Smooth muscle cell (in vitro differentiated cells): ENCODE measurements at regions not wholly inside any gene's neighbourhood (a gene's known extent, or its start where the extent isn't known, plus 50 kb on each side); places are given as distances from the start of the nearest gene placed in this dataset.

Experiments used
- DNase-seq: peaks from one replicate; lab custom pipeline; 2025; ENCODE audit not compliant: unreplicated experiment; lab: John Stamatoyannopoulos, UW
- H2AFZ ChIP-seq: fragments of 200-600 bp; sonication (generic); 2 replicates; pipeline ENCODE4 v1.6.0; 2016; ENCODE audit warnings: antibody characterized with exemption, low read depth, mild to moderate bottlenecking
- H3F3A ChIP-seq: fragments of 200-600 bp; sonication (generic); 2 replicates; pipeline ENCODE4 v1.6.0; 2017; ENCODE audit warnings: antibody characterized with exemption, low read depth
- H3K27ac ChIP-seq: fragments of 200-600 bp; sonication (generic); 2 replicates; pipeline ENCODE4 v1.5.1; 2016; ENCODE audit warnings: low read depth, mild to moderate bottlenecking
- H3K27me3 ChIP-seq: fragments of 200-600 bp; sonication (generic); 2 replicates; pipeline ENCODE4 v1.6.1; 2016; ENCODE audit warnings: low read depth, mild to moderate bottlenecking
- H3K36me3 ChIP-seq: fragments of 200-600 bp; sonication (generic); 2 replicates; pipeline ENCODE4 v1.5.1; 2016; ENCODE audit warnings: low read depth
- H3K4me1 ChIP-seq: fragments of 200-600 bp; sonication (generic); 2 replicates; pipeline ENCODE4 v1.5.1; 2016; ENCODE audit warnings: low read depth
- H3K4me2 ChIP-seq: fragments of 200-600 bp; sonication (generic); 2 replicates; pipeline ENCODE4 v1.6.0; 2016; ENCODE audit warnings: mild to moderate bottlenecking
- H3K4me3 ChIP-seq: fragments of 200-600 bp; sonication (generic); 2 replicates; pipeline ENCODE4 v1.5.1; 2016; ENCODE audit warnings: mild to moderate bottlenecking
- H3K79me2 ChIP-seq: fragments of 200-600 bp; sonication (generic); 2 replicates; pipeline ENCODE4 v1.6.0; 2016; ENCODE audit warnings: low read depth, mild to moderate bottlenecking
- H3K9ac ChIP-seq: fragments of 200-600 bp; sonication (generic); 2 replicates; pipeline ENCODE4 v1.6.0; 2016; ENCODE audit warnings: low read depth
- H3K9me3 ChIP-seq: fragments of 200-600 bp; sonication (generic); replicated peaks from 2 replicates; pipeline ENCODE4 v1.5.1; 2016; ENCODE audit warnings: low read depth
- H4K20me1 ChIP-seq: fragments of 200-600 bp; sonication (generic); 2 replicates; pipeline ENCODE4 v1.6.0; 2016; ENCODE audit warnings: low read depth
- WGBS: methylation state at CpG from one replicate; pipeline ENCODE4 v1.1.7; 2016; ENCODE audit warnings: low lambda C conversion rate; 5-methylcytosine and 5-hydroxymethylcytosine counted together
- TF ChIP-seq, protein P1 (sequence below): fragments of 200-600 bp; sonication (generic); IDR thresholded peaks from 2 replicates; pipeline ENCODE4 v1.5.1; 2017; ENCODE audit warnings: borderline replicate concordance, mild to moderate bottlenecking, antibody characterized with exemption; ENCODE audit not compliant: insufficient read depth, poor library complexity, severe bottlenecking

DNA sequence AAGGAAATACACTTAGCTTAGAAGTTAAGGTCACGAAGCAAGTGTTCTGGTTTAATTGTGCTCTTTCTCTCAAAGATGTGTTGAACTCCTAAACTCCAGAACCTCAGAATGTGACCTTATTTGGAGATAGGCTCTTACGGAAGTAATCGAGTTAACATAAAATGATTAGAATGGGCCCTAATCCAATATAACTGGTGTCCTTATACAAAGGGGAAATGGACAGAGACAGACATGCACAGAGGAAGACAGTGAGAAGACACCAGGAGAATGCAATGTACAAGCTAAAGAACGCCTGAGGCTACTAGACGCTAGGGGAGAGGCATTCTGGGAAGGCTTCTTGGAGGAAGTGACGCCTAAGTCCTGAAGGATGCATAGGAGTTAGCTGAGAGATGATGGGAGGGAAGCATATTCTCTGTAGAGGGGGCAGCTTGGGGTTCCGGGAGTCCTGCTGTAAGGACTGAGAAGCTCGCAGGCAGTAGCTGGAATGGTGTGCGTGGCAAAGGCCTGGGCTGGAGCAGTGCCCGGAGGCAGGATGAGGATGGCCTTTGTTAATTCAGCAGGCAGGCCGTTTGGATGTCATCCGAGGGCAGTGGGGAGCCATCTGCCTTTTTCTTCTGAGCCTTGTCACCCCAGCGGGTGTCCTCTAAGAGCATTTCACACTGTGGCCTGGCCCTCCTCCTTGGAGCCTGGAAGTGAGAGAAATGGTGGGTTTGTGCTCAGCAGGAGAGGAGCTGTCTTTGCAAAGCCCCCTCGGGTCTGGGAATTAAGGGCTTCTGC is 513.4 kb downstream of the SHQ1 start:
- Histone ChIP-seq H3K9ac (no peak overlapping the region), H3K36me3 (no peaks in the 10 kb centered on the region), H2AFZ (no peak overlapping the region), H3K4me2 (no peak overlapping the region), H3K27me3 (no peaks in the 10 kb centered on the region), H4K20me1 (no peaks in the 10 kb centered on the region), H3K4me3 (no peak overlapping the region), H3K79me2 (no peaks in the 10 kb centered on the region), H3K27ac (no peak overlapping the region), H3F3A (peaks cover 10% of the 10 kb centered on the region), H3K9me3 (no peaks in the 10 kb centered on the region), H3K4me1 (peaks cover 11% of the 10 kb centered on the region)
- TF ChIP-seq, protein P1, sequence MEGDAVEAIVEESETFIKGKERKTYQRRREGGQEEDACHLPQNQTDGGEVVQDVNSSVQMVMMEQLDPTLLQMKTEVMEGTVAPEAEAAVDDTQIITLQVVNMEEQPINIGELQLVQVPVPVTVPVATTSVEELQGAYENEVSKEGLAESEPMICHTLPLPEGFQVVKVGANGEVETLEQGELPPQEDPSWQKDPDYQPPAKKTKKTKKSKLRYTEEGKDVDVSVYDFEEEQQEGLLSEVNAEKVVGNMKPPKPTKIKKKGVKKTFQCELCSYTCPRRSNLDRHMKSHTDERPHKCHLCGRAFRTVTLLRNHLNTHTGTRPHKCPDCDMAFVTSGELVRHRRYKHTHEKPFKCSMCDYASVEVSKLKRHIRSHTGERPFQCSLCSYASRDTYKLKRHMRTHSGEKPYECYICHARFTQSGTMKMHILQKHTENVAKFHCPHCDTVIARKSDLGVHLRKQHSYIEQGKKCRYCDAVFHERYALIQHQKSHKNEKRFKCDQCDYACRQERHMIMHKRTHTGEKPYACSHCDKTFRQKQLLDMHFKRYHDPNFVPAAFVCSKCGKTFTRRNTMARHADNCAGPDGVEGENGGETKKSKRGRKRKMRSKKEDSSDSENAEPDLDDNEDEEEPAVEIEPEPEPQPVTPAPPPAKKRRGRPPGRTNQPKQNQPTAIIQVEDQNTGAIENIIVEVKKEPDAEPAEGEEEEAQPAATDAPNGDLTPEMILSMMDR = no peak
- no peak for DNase-seq
- WGBS = 71% methylated on average over 14 of the region's 14 CpGs

DNA sequence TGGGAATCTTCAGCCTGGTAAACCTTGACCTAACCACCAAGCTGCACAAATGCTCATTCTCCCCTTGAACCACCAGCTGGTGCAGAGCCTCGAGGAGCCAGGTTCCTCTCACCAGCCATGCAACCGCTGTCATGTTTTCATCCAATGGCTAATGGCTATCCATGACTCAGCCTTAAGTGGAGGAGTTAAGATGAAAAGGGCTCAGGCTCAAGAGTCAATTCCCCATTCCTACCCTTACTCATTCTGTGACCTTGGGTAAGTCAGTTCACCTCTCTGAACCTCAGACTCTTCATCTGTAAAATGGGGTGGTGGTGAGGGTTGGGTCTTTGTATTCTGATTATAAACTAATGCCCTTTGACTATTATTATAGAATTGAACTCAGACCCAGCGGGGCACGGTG is 515.6 kb downstream of the SHQ1 start:
- H4K20me1 ChIP-seq = no peaks in the 10 kb centered on the region
- TF ChIP-seq, protein P1 = no peak
- no peak for DNase-seq
- no peak overlapping the region for H3K9ac ChIP-seq
- H3K4me1 ChIP-seq = peaks cover 11% of the 10 kb centered on the region
- H2AFZ ChIP-seq = no peak overlapping the region
- peaks cover 4% of the 10 kb centered on the region for H3F3A ChIP-seq
- H3K36me3 ChIP-seq = no peaks in the 10 kb centered on the region
- no peak overlapping the region for H3K27ac ChIP-seq
- no peaks in the 10 kb centered on the region for H3K79me2 ChIP-seq
- H3K4me3 ChIP-seq = no peak overlapping the region
- H3K4me2 ChIP-seq = no peak overlapping the region
- 85% methylated on average over 4 of the region's 4 CpGs for WGBS
- H3K9me3 ChIP-seq = no peaks in the 10 kb centered on the region
- no peaks in the 10 kb centered on the region for H3K27me3 ChIP-seq

DNA sequence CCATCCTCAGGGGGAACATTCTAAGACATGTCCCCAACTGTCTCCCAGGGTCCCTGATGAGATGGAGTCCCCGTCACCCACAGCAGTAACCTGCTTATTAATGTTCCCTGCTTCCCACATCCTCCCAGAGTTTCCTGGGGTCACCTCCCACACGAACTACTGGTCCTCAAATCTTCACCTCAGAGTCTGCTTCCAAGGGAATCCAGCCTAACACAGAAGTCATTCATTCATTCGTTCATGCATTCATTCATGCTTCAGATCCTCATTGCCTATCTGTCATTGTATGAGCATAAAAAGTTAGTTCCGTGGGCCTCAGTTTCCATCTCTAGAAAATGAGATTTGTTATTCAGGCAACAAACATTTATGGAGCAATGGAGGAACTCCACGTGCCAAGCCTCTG is 516.2 kb downstream of the SHQ1 start:
- no peak for DNase-seq
- H3K27me3 ChIP-seq = no peaks in the 10 kb centered on the region
- WGBS = 92% methylated on average over 5 of the region's 5 CpGs
- no peaks in the 10 kb centered on the region for H3K36me3 ChIP-seq
- no peaks in the 10 kb centered on the region for H4K20me1 ChIP-seq
- H3K9ac ChIP-seq = no peak overlapping the region
- peaks cover 4% of the 10 kb centered on the region for H3F3A ChIP-seq
- H3K9me3 ChIP-seq = no peaks in the 10 kb centered on the region
- TF ChIP-seq, protein P1 = no peak
- H3K4me2 ChIP-seq = no peak overlapping the region
- no peak overlapping the region for H3K4me3 ChIP-seq
- H3K79me2 ChIP-seq = no peaks in the 10 kb centered on the region
- peaks cover 9% of the 10 kb centered on the region for H3K4me1 ChIP-seq
- no peak overlapping the region for H3K27ac ChIP-seq
- no peak overlapping the region for H2AFZ ChIP-seq

DNA sequence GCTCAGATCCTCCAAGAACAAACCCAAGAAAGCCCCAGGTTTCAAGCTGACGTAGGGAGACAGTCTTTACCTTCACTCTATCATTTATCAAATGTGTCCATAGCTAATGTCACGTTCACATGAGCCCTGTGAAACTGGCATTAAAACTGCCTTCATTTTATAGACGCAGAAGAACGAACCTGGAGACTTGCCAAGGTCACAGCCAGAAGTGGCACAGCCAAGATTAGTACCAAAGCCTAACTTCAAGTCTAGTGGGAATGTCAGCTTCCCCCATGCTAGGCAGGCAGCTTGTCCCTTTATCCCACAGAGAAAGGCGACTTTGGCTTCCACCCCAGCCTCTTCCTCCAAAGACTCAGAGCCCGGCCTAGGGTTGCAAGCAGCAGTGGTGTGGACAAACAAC is 517.2 kb downstream of the SHQ1 start:
- Histone ChIP-seq H3K79me2 (no peaks in the 10 kb centered on the region), H3F3A (peaks cover under 1% of the 10 kb centered on the region), H3K4me3 (no peak overlapping the region), H3K27ac (no peak overlapping the region), H3K4me1 (peaks cover 8% of the 10 kb centered on the region), H3K4me2 (no peak overlapping the region), H3K36me3 (no peaks in the 10 kb centered on the region), H3K9ac (no peak overlapping the region), H3K27me3 (no peaks in the 10 kb centered on the region), H2AFZ (no peak overlapping the region), H3K9me3 (no peaks in the 10 kb centered on the region), H4K20me1 (no peaks in the 10 kb centered on the region)
- 91% methylated on average over 6 of the region's 6 CpGs for WGBS
- no peak for DNase-seq
- TF ChIP-seq, protein P1 = no peak
